ENCODE measurements at regions not wholly inside any gene's neighbourhood (a gene's known extent, or its start where the extent isn't known, plus 50 kb on each side); places are given as distances from the start of the nearest gene placed in this dataset.

- ChIA-PET POLR2A (interaction anchor here (0.6 kb wide), 1 partner anchor 88 kb away, joined by 3 read pairs; no protein-coding TSS in a partner anchor), CTCF (no interaction called here)
- H3K4me1 Mint-ChIP-seq = peaks cover 17% of the 10 kb centered on the region
- DNase-seq (ENCODE audit: low spot score) = no peak
- H3K27ac Mint-ChIP-seq = no peak overlapping the region
- H3K27me3 Mint-ChIP-seq (ENCODE audit: low read depth) = no peaks in the 10 kb centered on the region
- H3K4me3 Mint-ChIP-seq = no peak overlapping the region
- H3K9me3 Mint-ChIP-seq = peaks cover 23% of the 10 kb centered on the region
- no peaks in the 10 kb centered on the region for H3K36me3 Mint-ChIP-seq
- no peak for ATAC-seq
- TF ChIP-seq IRF2 (CRISPR knock-in tag; IDR thresholded peaks at IDR 0.05; ENCODE audit: borderline replicate concordance, low read depth) (no peak), ZNF512 (CRISPR knock-in tag; IDR thresholded peaks at IDR 0.05; ENCODE audit: borderline replicate concordance) (no peak), JUN (CRISPR knock-in tag; IDR thresholded peaks at IDR 0.05) (no peak), MLX (CRISPR knock-in tag; IDR thresholded peaks at IDR 0.05) (no peak), ZNF317 (CRISPR knock-in tag; IDR thresholded peaks at IDR 0.05; ENCODE audit: borderline replicate concordance, low read depth) (no peak), ZNF396 (CRISPR knock-in tag; IDR thresholded peaks at IDR 0.05; ENCODE audit: borderline replicate concordance) (no peak), ZMAT4 (CRISPR knock-in tag; IDR thresholded peaks at IDR 0.05) (no peak), TP53 (CRISPR knock-in tag; IDR thresholded peaks at IDR 0.05) (no peak), GABPB1 (CRISPR knock-in tag; IDR thresholded peaks at IDR 0.05) (no peak), MAX (CRISPR knock-in tag; IDR thresholded peaks at IDR 0.05) (no peak), NR2C2 (CRISPR knock-in tag; IDR thresholded peaks at IDR 0.05) (no peak), TCF7 (CRISPR knock-in tag; IDR thresholded peaks at IDR 0.05; ENCODE audit: low read depth) (no peak), ZNF423 (CRISPR knock-in tag; IDR thresholded peaks at IDR 0.05) (no peak), SMAD4 (CRISPR knock-in tag; IDR thresholded peaks at IDR 0.05) (no peak), NFE2L1 (CRISPR knock-in tag; IDR thresholded peaks at IDR 0.05) (no peak), JAZF1 (CRISPR knock-in tag; IDR thresholded peaks at IDR 0.05) (no peak), ZNF138 (CRISPR knock-in tag; conservative IDR thresholded peaks at IDR 0.05) (no peak)
These were observed 54.0 kb upstream of the CD44 start for GRCh38 chr11:35084817-35085440.

GRCh38 chr11:35085531-35086165 is 53.3 kb upstream of the CD44 start:
- POLR2A ChIA-PET = interaction anchor here (0.6 kb wide), 1 partner anchor 89 kb away, joined by 3 read pairs; no protein-coding TSS in a partner anchor
- Mint-ChIP-seq H3K27ac (no peak overlapping the region), H3K36me3 (no peaks in the 10 kb centered on the region), H3K4me3 (no peak overlapping the region), H3K27me3 (ENCODE audit: low read depth) (no peaks in the 10 kb centered on the region), H3K4me1 (peaks cover 17% of the 10 kb centered on the region), H3K9me3 (peaks cover 21% of the 10 kb centered on the region)
- DNase-seq (ENCODE audit: low spot score) (no peak), ATAC-seq (no peak)
- TF ChIP-seq ESRRA (CRISPR knock-in tag; IDR thresholded peaks at IDR 0.05; ENCODE audit: borderline replicate concordance) = no peak
- TF ChIP-seq ERG (CRISPR knock-in tag; IDR thresholded peaks at IDR 0.05) = no peak
- TF ChIP-seq NR2C2 (CRISPR knock-in tag; IDR thresholded peaks at IDR 0.05) = no peak
- CTCF ChIA-PET = no interaction called here
